ENCODE measurements at regions not wholly inside any gene's neighbourhood (a gene's known extent, or its start where the extent isn't known, plus 50 kb on each side); places are given as distances from the start of the nearest gene placed in this dataset.
A peak's percentile ranks its signal among the peaks of the same experiment; 100 is the strongest.
"Not testable (repeated sequence)": the region's sequence is repeated elsewhere in the genome, so short reads cannot be mapped to it uniquely, and the experiment has no call there.

GRCh38 chr7:12890586-12890985 lies 203.2 kb downstream of the ARL4A start:
- no peak for DNase-seq

GRCh38 chr7:12893292-12893691 lies 205.9 kb downstream of the ARL4A start:
- DNase-seq, result no peak

- no peak for DNase-seq
Observed at GRCh38 chr7:12895296-12895695, 207.9 kb downstream of the ARL4A start.

GRCh38 chr7:12896316-12896715 lies 208.9 kb downstream of the ARL4A start:
- DNase-seq, result no peak

- DNase-seq, result no peak
Observed at GRCh38 chr7:12898004-12898403, 210.6 kb downstream of the ARL4A start.

GRCh38 chr7:12898620-12899019 lies 211.2 kb downstream of the ARL4A start:
- no peak for DNase-seq

- no peak for DNase-seq
Observed at GRCh38 chr7:12905671-12906070, 218.2 kb downstream of the ARL4A start.

GRCh38 chr7:12907774-12908173 lies 220.3 kb downstream of the ARL4A start:
- peak in 1 of 5 experiments; percentile 26 for DNase-seq

GRCh38 chr7:12909483-12909882 lies 222.1 kb downstream of the ARL4A start:
- DNase-seq, result no peak

- no peak for DNase-seq
Observed at GRCh38 chr7:12911053-12911452, 223.6 kb downstream of the ARL4A start.

- DNase-seq, result peak in 1 of 5 experiments; percentile 31
Observed at GRCh38 chr7:12913002-12913401, 225.6 kb downstream of the ARL4A start.

GRCh38 chr7:12917801-12918200 lies 230.4 kb downstream of the ARL4A start:
- no peak for DNase-seq

GRCh38 chr7:12921751-12922345 lies 234.4 kb downstream of the ARL4A start:
- DNase-seq, result no peak

- DNase-seq, result no peak
Observed at GRCh38 chr7:12923971-12924370, 236.5 kb downstream of the ARL4A start.

- DNase-seq, result no peak
Observed at GRCh38 chr7:12926206-12926605, 238.8 kb downstream of the ARL4A start.

GRCh38 chr7:12927635-12928434 lies 240.4 kb downstream of the ARL4A start:
- no peak for DNase-seq

GRCh38 chr7:12929476-12930140 lies 242.2 kb downstream of the ARL4A start:
- DNase-seq, result no peak

- DNase-seq, result no peak
Observed at GRCh38 chr7:12930534-12930933, 243.1 kb downstream of the ARL4A start.

- not testable (repeated sequence) for DNase-seq
Observed at GRCh38 chr7:12931465-12931864, 244.0 kb downstream of the ARL4A start.

- no peak for DNase-seq
Observed at GRCh38 chr7:12939694-12940093, 252.3 kb downstream of the ARL4A start.

GRCh38 chr7:12941512-12941911 lies 254.1 kb downstream of the ARL4A start:
- DNase-seq, result no peak

GRCh38 chr7:12942609-12943008 lies 255.2 kb downstream of the ARL4A start:
- no peak for DNase-seq

- DNase-seq, result no peak
Observed at GRCh38 chr7:12943781-12944180, 256.3 kb downstream of the ARL4A start.

GRCh38 chr7:12945901-12946300 lies 258.5 kb downstream of the ARL4A start:
- DNase-seq, result no peak

Measured in T-helper 2 cell (primary cell).